Stimulated activated CD4-positive, alpha-beta T cell treated with anti-CD3 and anti-CD28 coated beads, Interleukin-1b, Interleukin-23, amount 100 ng/mL, for 24 hours (primary cell): ENCODE measurements at regions not wholly inside any gene's neighbourhood (a gene's known extent, or its start where the extent isn't known, plus 50 kb on each side); places are given as distances from the start of the nearest gene placed in this dataset.
"Not testable (repeated sequence)": the region's sequence is repeated elsewhere in the genome, so short reads cannot be mapped to it uniquely, and the experiment has no call there.

Source experiments
- DNase-seq, 4 experiments: peaks; one replicate each; pipeline ENCODE4 v3.0.0-alpha.2; 2020; ENCODE audit warnings: low read depth in 4 of 4, low spot score in 1 of 4

- DNase-seq, result no peak
These were observed 407.7 kb downstream of the SH2D4B start for GRCh38 chr10:80945264-80945880.

GRCh38 chr10:80946073-80946472 is 408.4 kb downstream of the SH2D4B start:
- DNase-seq, result no peak

GRCh38 chr10:80946957-80947726 is 409.4 kb downstream of the SH2D4B start:
- DNase-seq, result no peak

- DNase-seq, result no peak
These were observed 412.1 kb downstream of the SH2D4B start for GRCh38 chr10:80949785-80950184.

- DNase-seq, result no peak
These were observed 414.7 kb downstream of the SH2D4B start for GRCh38 chr10:80952436-80952835.

GRCh38 chr10:80957161-80957560 is 419.5 kb downstream of the SH2D4B start:
- DNase-seq, result no peak

- DNase-seq, result no peak
These were observed 426.5 kb downstream of the SH2D4B start for GRCh38 chr10:80964179-80964578.

- no peak for DNase-seq
These were observed 427.4 kb downstream of the SH2D4B start for GRCh38 chr10:80964955-80965614.

GRCh38 chr10:80966326-80966986 is 428.8 kb downstream of the SH2D4B start:
- no peak for DNase-seq

GRCh38 chr10:80967357-80967756 is 429.7 kb downstream of the SH2D4B start:
- DNase-seq, result not testable (repeated sequence)

- DNase-seq, result no peak
These were observed 431.2 kb downstream of the SH2D4B start for GRCh38 chr10:80968903-80969302.

GRCh38 chr10:80971461-80971860 is 433.8 kb downstream of the SH2D4B start:
- DNase-seq, result no peak

GRCh38 chr10:80976658-80977057 is 439.0 kb downstream of the SH2D4B start:
- no peak for DNase-seq

- DNase-seq, result no peak
These were observed 447.4 kb downstream of the SH2D4B start for GRCh38 chr10:80985102-80985501.

GRCh38 chr10:80986596-80986995 is 448.9 kb downstream of the SH2D4B start:
- DNase-seq, result no peak

- no peak for DNase-seq
These were observed 451.1 kb downstream of the SH2D4B start for GRCh38 chr10:80988755-80989154.

GRCh38 chr10:80996615-80997193 is 459.0 kb downstream of the SH2D4B start:
- no peak for DNase-seq

- no peak for DNase-seq
These were observed 463.1 kb downstream of the SH2D4B start for GRCh38 chr10:81000781-81001180.

- DNase-seq, result no peak
These were observed 464.7 kb downstream of the SH2D4B start for GRCh38 chr10:81002382-81002781.

GRCh38 chr10:81007872-81008271 is 470.2 kb downstream of the SH2D4B start:
- no peak for DNase-seq

- DNase-seq, result no peak
These were observed 471.0 kb downstream of the SH2D4B start for GRCh38 chr10:81008726-81009125.
